RPMI7951 (cell line): ENCODE measurements at regions not wholly inside any gene's neighbourhood (a gene's known extent, or its start where the extent isn't known, plus 50 kb on each side); places are given as distances from the start of the nearest gene placed in this dataset.

ENCODE experiments used
- DNase-seq: peaks from one replicate; pipeline ENCODE4 v3.0.0-alpha.2; 2012; ENCODE audit warnings: low read depth

GRCh38 chr20:51335329-51335841 lies 207.1 kb downstream of the NFATC2 start:
- peak; percentile 100 for DNase-seq

GRCh38 chr20:51334609-51335008 lies 207.9 kb downstream of the NFATC2 start:
- no peak for DNase-seq

GRCh38 chr20:51333971-51334370 lies 208.5 kb downstream of the NFATC2 start:
- no peak for DNase-seq

- no peak for DNase-seq
Observed at GRCh38 chr20:51333446-51333845, 209.1 kb downstream of the NFATC2 start.

- peak; percentile 98 for DNase-seq
Observed at GRCh38 chr20:51331481-51331880, 211.0 kb downstream of the NFATC2 start.

- no peak for DNase-seq
Observed at GRCh38 chr20:51329845-51330244, 212.7 kb downstream of the NFATC2 start.

GRCh38 chr20:51327251-51327841 lies 215.2 kb downstream of the NFATC2 start:
- peak; percentile 96 for DNase-seq

GRCh38 chr20:51326201-51326819 lies 216.2 kb downstream of the NFATC2 start:
- peak; percentile 61 for DNase-seq

- DNase-seq, result no peak
Observed at GRCh38 chr20:51322164-51322707, 220.3 kb downstream of the NFATC2 start.

GRCh38 chr20:51321343-51322163 lies 221.0 kb downstream of the NFATC2 start:
- DNase-seq, result no peak

- peak; percentile 52 for DNase-seq
Observed at GRCh38 chr20:51319522-51319921, 223.0 kb downstream of the NFATC2 start.

- DNase-seq, result peak; percentile 62
Observed at GRCh38 chr20:51318058-51318949, 224.2 kb downstream of the NFATC2 start.

GRCh38 chr20:51315390-51315789 lies 227.1 kb downstream of the NFATC2 start:
- no peak for DNase-seq

- peak; percentile 52 for DNase-seq
Observed at GRCh38 chr20:51313358-51313827, 229.1 kb downstream of the NFATC2 start.

GRCh38 chr20:51312480-51312783 lies 230.1 kb downstream of the NFATC2 start:
- DNase-seq, result no peak

GRCh38 chr20:51311636-51312479 lies 230.7 kb downstream of the NFATC2 start:
- DNase-seq, result peak; percentile 58

- DNase-seq, result no peak
Observed at GRCh38 chr20:51310216-51310615, 232.3 kb downstream of the NFATC2 start.

GRCh38 chr20:51309128-51309527 lies 233.4 kb downstream of the NFATC2 start:
- no peak for DNase-seq

- DNase-seq, result peak; percentile 72
Observed at GRCh38 chr20:51306521-51307358, 235.8 kb downstream of the NFATC2 start.

GRCh38 chr20:51306081-51306480 lies 236.4 kb downstream of the NFATC2 start:
- DNase-seq, result no peak
